SK-N-SH treated with all-trans-retinoic acid at 6 μM for 48 hours (cell line): ENCODE measurements at regions not wholly inside any gene's neighbourhood (a gene's known extent, or its start where the extent isn't known, plus 50 kb on each side); places are given as distances from the start of the nearest gene placed in this dataset.

Experiments used
- TOX ChIP-seq: fragments of 250-450 bp; sonication (Bioruptor Pico); IDR thresholded peaks from 2 replicates; pipeline ENCODE4 v1.8.0; 2021; ENCODE audit warnings: mild to moderate bottlenecking, moderate library complexity, borderline replicate concordance
- ZFP30 ChIP-seq: fragments of 450-650 bp; formaldehyde crosslinking; IDR thresholded peaks from 2 replicates; pipeline ENCODE4 v1.5.0; 2022; ENCODE audit warnings: mild to moderate bottlenecking, moderate library complexity

DNA sequence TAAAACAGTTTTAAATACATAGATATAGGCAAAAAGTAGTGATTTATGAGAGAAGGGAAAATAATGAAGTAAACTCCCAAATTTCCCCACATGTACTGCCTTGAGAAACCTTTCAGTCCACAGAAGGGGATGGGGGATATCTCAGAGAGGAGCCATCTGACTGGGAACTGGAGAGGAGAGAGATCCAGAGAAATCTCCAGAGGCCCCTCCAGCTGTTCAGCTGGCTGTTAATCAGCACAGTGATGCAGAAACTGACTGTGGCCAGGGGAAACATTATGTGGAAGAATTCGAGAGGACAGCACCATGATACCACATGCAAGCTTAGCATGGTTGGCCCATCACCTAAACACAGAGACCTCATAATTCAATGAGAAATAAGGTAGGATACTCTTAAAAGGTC lies 1165.9 kb upstream of the TMEM132C start:
- TF ChIP-seq TOX (no peak), ZFP30 (no peak)
